HG03378 (cell line): ENCODE measurements at regions not wholly inside any gene's neighbourhood (a gene's known extent, or its start where the extent isn't known, plus 50 kb on each side); places are given as distances from the start of the nearest gene placed in this dataset.
"Not testable (repeated sequence)": the region's sequence is repeated elsewhere in the genome, so short reads cannot be mapped to it uniquely, and the experiment has no call there.

ENCODE experiments used
- ATAC-seq: cut with Tn5 transposase; IDR thresholded peaks from one replicate; pipeline ENCODE4 v1.9.1; 2021; ENCODE audit warnings: mild to moderate bottlenecking, moderate library complexity; ENCODE audit not compliant: unreplicated experiment

DNA sequence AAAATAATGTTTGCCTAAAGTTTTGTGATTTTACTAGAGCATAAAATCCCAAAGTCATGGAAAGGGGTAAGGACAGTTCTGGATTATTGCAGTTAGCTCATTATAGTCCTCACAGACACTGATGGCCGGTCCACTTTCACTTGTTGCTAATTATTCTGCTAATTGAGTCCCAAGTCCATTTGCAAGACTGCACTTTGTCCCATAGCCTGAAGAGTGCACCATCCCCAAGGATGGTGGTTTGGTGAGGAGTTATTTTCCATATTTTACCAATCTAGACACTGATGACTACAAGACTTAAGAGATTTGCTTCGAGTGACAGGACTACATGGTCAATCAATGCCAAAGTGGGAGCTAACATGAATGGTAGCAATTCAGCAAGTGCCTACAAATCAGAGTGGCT is 181.8 kb upstream of the CACNA2D1 start:
- no peak for ATAC-seq

DNA sequence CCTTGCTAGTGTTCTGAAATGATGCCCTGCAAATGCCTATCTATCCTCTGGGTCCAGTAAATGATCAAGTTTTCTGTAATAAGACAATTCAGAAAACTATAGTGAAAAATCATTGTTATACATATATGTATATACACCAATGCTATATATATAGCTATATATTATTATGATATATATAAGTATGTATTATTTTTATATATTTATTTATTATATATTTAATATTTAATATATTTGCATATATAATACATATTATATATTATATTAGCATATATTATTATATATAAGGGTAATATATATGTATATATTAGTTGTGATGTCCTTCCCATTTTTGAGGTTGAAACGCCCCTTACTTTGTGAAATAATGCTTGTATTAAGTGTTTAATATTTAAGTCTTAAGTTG is 181.4 kb upstream of the CACNA2D1 start:
- ATAC-seq: no peak

- ATAC-seq: no peak
Measured at GRCh38 chr7:82624337-82624736, 180.8 kb upstream of the CACNA2D1 start.

DNA sequence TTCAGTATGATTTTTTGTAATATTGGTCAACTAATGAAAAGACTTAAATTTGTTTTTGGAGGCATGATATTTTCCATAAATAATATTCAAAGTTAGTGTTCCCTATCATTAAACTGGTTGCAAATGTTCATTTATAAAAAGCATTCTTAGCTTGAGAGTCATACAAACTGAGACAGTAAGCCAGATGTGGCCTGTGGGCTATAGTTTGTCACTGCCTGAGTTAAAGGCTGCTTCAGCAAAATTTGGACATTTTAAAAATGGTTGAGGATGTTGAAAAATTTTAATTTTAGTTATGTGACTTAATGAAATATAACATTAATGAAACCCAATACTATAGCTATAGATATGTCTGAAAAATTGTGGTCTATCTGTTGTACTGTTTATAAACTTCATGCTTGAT is 180.2 kb upstream of the CACNA2D1 start:
- no peak for ATAC-seq

DNA sequence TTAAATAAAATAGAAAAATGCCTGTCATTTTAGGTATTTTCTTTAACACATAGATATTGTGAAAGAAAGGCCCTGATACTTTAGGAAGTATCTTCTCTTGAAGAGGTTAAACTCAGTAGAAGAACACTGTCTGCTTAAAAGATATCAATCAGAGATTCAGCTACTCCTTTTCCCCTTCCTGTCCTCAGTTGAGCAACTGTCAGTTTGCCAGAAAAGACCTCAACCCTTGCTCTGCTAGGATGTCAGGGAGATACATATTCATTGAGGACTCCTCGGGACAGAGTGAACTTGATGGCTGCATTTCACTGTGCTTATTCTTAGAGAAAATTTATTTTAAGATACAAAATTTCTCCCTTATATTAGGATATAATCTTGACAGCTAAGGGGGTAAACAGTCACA is 173.6 kb upstream of the CACNA2D1 start:
- no peak for ATAC-seq

DNA sequence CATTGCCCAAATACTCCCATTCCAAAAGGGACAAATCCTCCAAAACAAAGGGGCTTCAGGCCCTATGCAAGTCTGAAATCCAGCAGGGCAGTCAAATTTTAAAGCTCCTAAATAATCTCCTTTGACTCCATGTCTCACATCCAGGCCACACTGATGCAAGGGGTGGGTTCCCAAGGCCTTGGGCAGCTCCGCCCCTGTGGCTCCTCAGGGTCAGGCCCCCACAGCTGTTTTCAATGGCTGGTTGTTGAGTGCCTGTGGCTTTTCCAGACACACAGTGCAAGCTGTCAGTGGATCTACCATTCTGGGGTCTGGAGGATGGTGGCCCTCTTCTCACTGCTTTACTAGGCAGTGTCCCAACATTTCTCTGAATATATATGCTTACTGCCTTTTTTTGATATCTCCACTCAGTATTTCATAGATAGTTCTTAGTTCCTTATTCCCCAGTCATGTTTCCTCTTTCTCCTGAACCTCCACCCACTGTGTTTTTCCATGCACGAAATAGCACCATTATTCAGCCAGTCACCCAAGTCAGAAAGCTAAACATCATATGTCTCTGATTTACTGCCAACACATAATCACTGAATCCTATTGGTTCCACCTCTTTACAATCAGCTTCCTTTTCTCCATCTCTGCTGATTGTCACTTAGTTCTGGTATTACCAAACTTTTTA is 172.6 kb upstream of the CACNA2D1 start:
- ATAC-seq: no peak

DNA sequence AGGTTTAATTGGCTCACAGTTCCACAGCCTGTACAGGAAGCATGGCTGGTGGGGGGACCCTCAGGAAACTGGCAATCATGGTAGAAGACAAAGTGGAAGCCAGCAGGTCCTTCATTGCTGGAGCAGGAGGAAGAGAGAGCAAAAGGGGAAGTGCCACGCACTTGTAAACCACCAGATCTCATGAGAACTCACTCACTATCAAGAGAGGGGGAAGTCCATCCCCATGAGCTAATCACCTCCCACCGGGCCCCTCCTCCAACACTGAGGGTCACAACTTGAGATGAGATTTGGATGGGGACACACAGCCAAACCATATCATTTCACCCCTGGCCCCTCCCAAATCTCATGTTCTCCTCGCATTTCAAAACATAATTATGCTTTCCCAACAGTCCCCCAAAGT is 171.9 kb upstream of the CACNA2D1 start:
- ATAC-seq: peak; percentile 80

- ATAC-seq: no peak
Measured at GRCh38 chr7:82609746-82610145, 166.2 kb upstream of the CACNA2D1 start.

GRCh38 chr7:82605247-82605864 is 161.8 kb upstream of the CACNA2D1 start:
- ATAC-seq: peak; percentile 62

- ATAC-seq: no peak
Measured at GRCh38 chr7:82602066-82602465, 158.5 kb upstream of the CACNA2D1 start.

DNA sequence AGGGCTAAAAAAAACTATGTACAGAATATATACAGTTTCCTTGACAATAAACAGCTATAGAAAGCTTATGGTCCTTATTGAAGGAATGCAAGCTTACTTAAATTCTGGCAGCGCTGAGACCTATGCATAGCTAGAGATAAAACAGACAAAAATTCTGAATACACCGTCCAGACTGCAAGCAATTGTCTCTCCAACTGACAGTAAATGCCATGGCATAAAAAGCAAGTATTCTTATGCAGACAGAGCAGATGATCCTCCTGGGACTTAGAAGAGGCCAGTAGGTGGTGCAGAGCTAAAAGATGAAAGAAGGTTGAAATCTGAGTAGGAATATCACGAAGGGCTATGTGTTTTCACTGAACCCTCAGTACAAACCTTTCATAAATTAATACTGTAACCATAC is 157.0 kb upstream of the CACNA2D1 start:
- ATAC-seq: no peak

DNA sequence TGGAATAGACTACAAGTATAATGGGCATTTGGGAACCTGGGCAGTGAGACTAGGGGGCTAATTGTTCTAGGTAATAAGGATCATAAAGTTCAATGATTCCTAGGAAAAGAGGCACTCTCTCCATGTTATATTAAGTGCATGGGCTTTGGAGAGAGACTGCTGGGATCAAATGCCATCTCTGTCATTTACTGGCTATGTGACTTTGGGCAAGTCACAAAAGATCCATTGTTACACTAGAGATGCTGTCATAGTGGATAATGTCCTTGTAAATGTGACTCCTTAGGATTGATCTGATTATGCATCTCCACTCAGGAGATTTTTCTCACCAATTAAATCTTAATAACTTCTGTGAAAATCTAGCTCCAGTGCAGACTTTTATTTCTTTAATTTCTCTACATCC is 156.3 kb upstream of the CACNA2D1 start:
- ATAC-seq: no peak

- no peak for ATAC-seq
Measured at GRCh38 chr7:82598958-82599357, 155.4 kb upstream of the CACNA2D1 start.

DNA sequence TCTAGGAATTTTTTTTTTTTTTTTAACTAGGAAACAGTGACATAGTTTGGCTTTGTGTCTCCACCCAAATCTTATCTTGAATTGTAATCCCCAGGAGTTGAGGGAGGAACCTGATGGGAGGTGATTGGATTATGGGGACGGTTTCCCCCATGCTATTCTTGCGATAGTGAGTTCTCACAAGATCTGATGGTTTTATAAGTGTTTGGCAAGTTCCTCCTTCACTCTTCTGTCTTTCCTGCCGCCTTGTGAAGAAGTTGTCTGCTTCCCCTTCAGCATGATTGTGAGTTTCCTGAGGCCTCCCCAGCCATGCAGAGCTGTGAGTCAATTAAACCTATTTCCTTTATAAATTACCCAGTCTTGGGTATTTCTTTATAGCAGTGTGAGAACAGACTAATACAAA is 152.2 kb upstream of the CACNA2D1 start:
- not testable (repeated sequence) for ATAC-seq

DNA sequence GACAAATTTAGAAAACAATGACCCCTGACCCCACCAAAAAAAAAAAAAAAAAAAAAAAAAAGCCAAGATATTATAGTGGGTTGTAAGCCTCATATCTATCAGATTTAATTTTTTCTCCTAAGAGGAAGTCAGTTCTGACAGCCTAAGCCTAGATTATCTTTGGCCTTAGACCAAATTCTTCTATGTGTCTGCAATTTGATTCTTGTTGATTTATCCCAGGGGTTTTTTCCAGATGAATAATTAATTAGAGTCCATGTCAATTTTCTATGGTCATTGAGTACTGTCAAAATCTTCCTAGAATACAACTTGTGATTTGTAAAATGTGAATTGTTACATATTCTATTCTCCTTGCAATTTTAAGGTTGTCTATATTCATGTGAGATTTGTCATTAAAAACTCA is 151.6 kb upstream of the CACNA2D1 start:
- no peak for ATAC-seq

DNA sequence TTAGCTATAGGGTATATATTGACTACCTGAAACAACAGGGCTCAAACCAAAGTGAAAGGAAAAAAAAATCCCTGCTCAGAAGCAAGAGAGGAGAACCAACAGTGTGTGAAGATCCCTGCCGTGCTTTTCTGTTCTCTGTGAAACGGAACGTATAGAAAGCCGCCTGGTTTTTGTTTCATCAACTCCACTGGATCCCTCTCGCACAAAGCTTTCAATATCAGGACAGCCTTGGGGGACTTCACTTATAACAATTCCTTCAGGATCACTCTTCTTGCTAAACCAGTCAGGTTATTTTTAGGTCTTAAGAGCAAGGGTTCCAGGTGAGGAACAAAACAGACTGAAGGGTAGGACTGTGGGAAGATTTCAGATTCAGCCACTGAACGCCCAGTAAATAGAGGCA is 151.1 kb upstream of the CACNA2D1 start:
- ATAC-seq: no peak

DNA sequence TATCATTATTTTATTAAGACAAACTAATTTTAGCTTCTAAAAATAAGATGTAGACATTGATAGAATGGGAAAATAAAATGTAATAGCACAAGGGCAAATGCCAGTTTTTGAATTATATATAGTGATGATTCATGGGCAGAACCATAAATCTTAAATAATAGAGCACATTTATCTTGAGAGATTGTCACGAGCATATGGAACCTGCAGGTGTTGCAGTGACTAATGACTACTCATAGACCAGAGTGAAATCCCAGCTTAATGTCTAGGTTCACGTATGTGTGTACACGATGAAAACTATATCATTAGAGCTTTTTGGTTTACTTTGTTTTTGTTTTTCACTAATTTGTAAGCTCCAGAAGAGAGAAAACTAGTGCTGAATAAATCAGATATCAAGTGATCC is 150.2 kb upstream of the CACNA2D1 start:
- ATAC-seq: no peak

DNA sequence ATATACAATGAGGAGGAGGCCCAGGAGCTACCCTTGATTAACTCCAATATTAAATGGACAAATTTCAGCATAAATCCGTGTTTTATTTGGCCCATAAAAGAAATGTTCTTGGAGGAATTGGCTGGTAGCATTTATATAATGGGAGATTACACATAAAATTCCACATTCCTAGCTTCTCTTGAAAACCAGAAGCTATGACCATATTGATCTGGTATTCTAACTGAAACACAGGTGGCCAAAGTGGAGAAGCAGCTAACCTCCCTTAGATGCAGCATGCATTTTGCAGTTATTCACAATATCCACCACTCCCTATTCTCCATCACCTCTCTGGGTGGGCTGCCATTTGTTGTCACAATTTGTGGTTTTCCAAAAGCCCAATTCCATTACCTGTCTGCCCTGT is 148.8 kb upstream of the CACNA2D1 start:
- no peak for ATAC-seq

- no peak for ATAC-seq
Measured at GRCh38 chr7:82579047-82579446, 135.5 kb upstream of the CACNA2D1 start.

GRCh38 chr7:82578430-82578829 is 134.9 kb upstream of the CACNA2D1 start:
- no peak for ATAC-seq

DNA sequence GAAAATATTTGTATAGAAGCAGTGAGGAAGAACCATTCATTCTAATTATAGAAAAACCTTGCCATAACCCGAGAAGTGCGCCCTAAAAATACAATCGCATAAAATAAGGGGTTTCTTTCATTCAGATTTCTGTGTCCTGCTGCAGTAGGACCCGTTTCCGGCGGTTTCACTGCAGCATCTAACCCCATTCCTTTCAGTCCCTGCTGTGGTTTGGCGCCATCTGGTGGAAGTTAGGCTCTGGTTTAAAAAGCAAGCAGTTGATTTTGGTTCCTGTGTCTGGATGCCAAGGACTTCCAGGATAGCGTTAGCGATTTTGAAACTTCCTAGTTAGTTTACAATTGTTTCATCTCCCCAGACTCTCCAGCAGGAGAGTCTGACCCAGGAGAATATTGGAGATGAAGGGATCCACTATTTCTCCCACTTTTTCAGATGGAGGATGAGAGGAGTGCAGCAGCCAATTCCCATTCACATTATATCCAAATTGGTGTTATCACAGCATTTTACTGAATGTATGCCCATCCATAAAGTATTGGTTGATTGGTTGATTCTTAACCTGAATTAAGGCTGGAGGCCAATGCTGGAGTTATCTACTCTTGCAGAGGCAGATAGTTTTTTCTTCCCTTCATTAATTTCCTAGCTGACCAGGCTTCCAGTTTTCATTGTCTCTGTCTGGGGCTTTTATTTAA is 128.8 kb upstream of the CACNA2D1 start:
- ATAC-seq: peak; percentile 95

DNA sequence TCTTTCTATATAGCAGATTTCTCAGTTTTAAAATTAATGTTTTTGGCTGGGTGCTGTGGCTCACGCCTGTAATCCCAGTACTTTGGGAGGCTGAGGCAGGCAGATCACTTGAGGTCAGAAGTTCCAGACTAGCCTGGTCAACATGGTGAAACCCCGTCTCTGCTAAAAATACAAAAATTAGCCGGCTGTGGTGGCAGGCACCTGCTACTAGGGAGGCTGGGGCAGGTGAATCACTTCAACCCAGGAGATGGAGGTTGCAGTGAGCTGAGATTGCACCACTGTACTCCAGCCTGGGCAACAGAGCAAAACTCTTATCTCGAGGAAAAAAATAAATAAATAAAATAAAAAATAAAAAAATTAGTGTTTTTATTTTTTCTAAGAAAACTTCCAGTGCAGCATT is 127.5 kb upstream of the CACNA2D1 start:
- ATAC-seq: not testable (repeated sequence)
